A673 (cell line): ENCODE measurements at regions not wholly inside any gene's neighbourhood (a gene's known extent, or its start where the extent isn't known, plus 50 kb on each side); places are given as distances from the start of the nearest gene placed in this dataset.

ENCODE experiments used
- BruUV-seq: library from RNA; stranded (reverse); fragments of 400-500 nt; replicated peaks from 2 replicates; lab custom pipeline; 2021; lab: Mats Ljungman, UMichigan
- CTCF ChIA-PET: fragments of 300-600 bp; sonication (Branson Sonifier 250); formaldehyde crosslinking; loops from one replicate; lab custom pipeline; 2022; ENCODE audit warnings: antibody characterized with exemption; lab: Charles Lee
- POLR2A ChIA-PET: fragments of 300-600 bp; sonication (Branson Sonifier 250); formaldehyde crosslinking; loops from one replicate; lab custom pipeline; 2022; ENCODE audit warnings: antibody characterized with exemption; ENCODE audit not compliant: low non-redundant PET; lab: Charles Lee
- DNase-seq: peaks from one replicate; pipeline ENCODE4 v3.0.0-alpha.2; 2015; ENCODE audit warnings: low spot score
- H3K27ac ChIP-seq: fragments of 200-600 bp; sonication (generic); 2 replicates; pipeline ENCODE4 v1.5.1; 2016; ENCODE audit warnings: mixed run types, low read depth, mild to moderate bottlenecking, mixed read lengths, antibody characterized with exemption, low read length; ENCODE audit not compliant: poor library complexity, severe bottlenecking
- H3K27me3 ChIP-seq: fragments of 200-600 bp; sonication (generic); replicated peaks from 2 replicates; pipeline ENCODE4 v1.6.1; 2017; ENCODE audit warnings: mixed run types, low read depth, mild to moderate bottlenecking, mixed read lengths, antibody characterized with exemption, low read length; ENCODE audit not compliant: insufficient read depth, poor library complexity
- H3K36me3 ChIP-seq: fragments of 200-600 bp; sonication (generic); 2 replicates; pipeline ENCODE4 v1.6.1; 2016; ENCODE audit warnings: mixed run types, mild to moderate bottlenecking, mixed read lengths, antibody characterized with exemption, low read length; ENCODE audit not compliant: insufficient read depth, poor library complexity, severe bottlenecking
- H3K4me1 ChIP-seq: fragments of 200-600 bp; sonication (generic); 2 replicates; pipeline ENCODE4 v1.6.1; 2017; ENCODE audit warnings: mixed run types, mild to moderate bottlenecking, mixed read lengths, antibody characterized with exemption, low read length; ENCODE audit not compliant: insufficient read depth, poor library complexity, severe bottlenecking
- H3K4me3 ChIP-seq: fragments of 200-600 bp; sonication (generic); 2 replicates; pipeline ENCODE4 v1.5.1; 2016; ENCODE audit warnings: low read depth, mixed run types, mild to moderate bottlenecking, mixed read lengths, low read length; ENCODE audit not compliant: poor library complexity, severe bottlenecking
- H3K9me3 ChIP-seq: fragments of 200-600 bp; sonication (generic); 2 replicates; pipeline ENCODE4 v1.6.1; 2016; ENCODE audit warnings: mixed run types, low read depth, mild to moderate bottlenecking, mixed read lengths, antibody characterized with exemption, low read length; ENCODE audit not compliant: poor library complexity, severe bottlenecking
- EZH2 ChIP-seq: fragments of 200-600 bp; sonication (generic); IDR thresholded peaks from 2 replicates; pipeline ENCODE4 v1.6.1; 2017; ENCODE audit warnings: borderline replicate concordance, low read depth, mild to moderate bottlenecking, mixed read lengths, antibody characterized with exemption, low read length; ENCODE audit not compliant: poor library complexity, severe bottlenecking
- intact Hi-C: fragments of 100-400 bp; cut with micrococcal nuclease; formaldehyde crosslinking; loops from one replicate; pipeline ENCODE4 v1.10.0; 2022; ENCODE audit not compliant: unreplicated experiment
- TF ChIP-seq, protein P1 (sequence below): fragments of 300-800, 200-600 bp; sonication (generic); conservative IDR thresholded peaks from 2 replicates; pipeline ENCODE4 v1.5.1; 2017; ENCODE audit warnings: low read depth, mild to moderate bottlenecking, antibody characterized with exemption, low read length, moderate library complexity, mixed read lengths

DNA sequence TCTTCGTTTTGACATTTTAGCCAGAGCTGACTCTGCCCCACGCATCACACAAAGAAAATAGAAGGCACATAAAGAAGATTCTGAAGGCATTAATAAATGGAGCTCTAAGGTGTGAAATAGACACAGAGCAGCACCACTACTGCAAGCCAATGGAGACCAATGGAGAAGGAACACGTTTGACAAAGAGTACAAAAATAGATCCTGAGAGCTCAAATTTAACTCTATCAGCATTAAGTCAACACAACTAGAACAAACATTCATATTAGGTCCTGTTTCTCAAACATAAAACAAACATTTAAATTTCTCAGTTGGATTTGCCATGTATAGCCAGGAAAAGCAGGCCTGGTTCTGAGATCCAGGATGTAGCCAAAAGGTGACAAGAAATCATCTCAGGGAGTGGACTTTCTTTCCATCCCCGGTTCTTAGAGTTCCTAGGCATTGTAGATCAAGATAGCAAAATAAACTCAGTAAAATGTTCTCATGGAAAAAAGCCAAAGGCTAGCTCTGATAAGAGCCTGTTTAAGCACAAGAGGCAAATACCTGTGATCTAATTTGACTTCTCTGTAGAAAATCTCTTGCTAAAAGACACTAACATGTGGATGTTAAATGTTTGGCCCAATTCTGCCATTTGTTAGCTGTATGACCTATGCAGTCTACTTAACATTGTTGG is 174.2 kb upstream of the VIPR2 start:
- no peak overlapping the region for H3K27ac ChIP-seq
- no peak for DNase-seq
- CTCF ChIA-PET: no interaction called here
- POLR2A ChIA-PET: no interaction called here
- intact Hi-C loops: no loop called here
- H3K27me3 ChIP-seq: no peaks in the 10 kb centered on the region
- H3K9me3 ChIP-seq: no peaks in the 10 kb centered on the region
- H3K4me3 ChIP-seq: no peak overlapping the region
- no peaks in the 10 kb centered on the region for H3K36me3 ChIP-seq
- TF ChIP-seq, protein P1, sequence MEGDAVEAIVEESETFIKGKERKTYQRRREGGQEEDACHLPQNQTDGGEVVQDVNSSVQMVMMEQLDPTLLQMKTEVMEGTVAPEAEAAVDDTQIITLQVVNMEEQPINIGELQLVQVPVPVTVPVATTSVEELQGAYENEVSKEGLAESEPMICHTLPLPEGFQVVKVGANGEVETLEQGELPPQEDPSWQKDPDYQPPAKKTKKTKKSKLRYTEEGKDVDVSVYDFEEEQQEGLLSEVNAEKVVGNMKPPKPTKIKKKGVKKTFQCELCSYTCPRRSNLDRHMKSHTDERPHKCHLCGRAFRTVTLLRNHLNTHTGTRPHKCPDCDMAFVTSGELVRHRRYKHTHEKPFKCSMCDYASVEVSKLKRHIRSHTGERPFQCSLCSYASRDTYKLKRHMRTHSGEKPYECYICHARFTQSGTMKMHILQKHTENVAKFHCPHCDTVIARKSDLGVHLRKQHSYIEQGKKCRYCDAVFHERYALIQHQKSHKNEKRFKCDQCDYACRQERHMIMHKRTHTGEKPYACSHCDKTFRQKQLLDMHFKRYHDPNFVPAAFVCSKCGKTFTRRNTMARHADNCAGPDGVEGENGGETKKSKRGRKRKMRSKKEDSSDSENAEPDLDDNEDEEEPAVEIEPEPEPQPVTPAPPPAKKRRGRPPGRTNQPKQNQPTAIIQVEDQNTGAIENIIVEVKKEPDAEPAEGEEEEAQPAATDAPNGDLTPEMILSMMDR: no peak
- TF ChIP-seq EZH2: no peak
- no peaks in the 10 kb centered on the region for H3K4me1 ChIP-seq
- no TSS peak for BruUV-seq

DNA sequence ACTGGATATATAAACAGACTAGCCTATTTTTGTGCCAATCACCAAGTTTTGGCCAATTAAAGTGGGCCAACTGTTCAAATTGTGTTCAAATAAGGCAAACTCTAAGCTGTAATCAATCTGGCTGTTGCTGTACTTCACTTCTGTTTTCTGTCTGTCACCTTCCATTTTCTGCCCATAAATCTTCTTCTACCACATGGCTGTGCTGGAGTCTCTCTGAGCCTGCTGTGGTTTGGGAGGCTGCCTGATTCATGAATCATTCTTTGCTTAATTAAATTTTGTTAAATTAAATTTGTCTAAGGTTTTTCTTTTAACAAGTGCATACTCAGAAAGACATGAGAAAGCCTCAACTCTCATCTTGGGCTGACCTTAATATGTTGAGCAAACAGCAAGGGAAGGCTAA is 172.6 kb upstream of the VIPR2 start:
- POLR2A ChIA-PET: no interaction called here
- BruUV-seq: no TSS peak
- intact Hi-C loops: no loop called here

DNA sequence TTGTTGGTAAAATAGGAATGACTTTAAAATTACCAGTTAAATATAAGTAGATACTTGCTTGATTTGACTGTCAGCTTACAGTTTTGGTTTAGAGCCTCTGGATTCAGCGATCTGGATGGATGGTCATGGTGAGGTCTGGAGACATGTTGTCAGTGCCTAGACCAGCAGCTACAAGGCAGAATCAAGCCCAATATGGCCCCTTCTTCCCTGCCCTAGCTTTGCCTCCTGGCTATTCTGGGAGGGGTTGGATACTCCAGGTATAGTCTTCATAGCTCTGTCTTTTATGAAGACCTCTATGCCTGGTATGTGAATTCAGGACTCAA is 166.5 kb upstream of the VIPR2 start:
- Histone ChIP-seq H3K9me3 (no peaks in the 10 kb centered on the region), H3K4me1 (no peaks in the 10 kb centered on the region), H3K36me3 (no peaks in the 10 kb centered on the region), H3K27ac (no peak overlapping the region), H3K4me3 (no peak overlapping the region), H3K27me3 (no peaks in the 10 kb centered on the region)
- TF ChIP-seq EZH2: no peak
- TF ChIP-seq, protein P1: no peak
- intact Hi-C loops: no loop called here
- ChIA-PET POLR2A (no interaction called here), CTCF (no interaction called here)
- no TSS peak for BruUV-seq
- DNase-seq: no peak

More for the DNA sequence above, 172.6 kb upstream of the VIPR2 start:
- no peak for DNase-seq
- TF ChIP-seq, protein P1: no peak
- no peak for TF ChIP-seq EZH2
- no peaks in the 10 kb centered on the region for H3K27me3 ChIP-seq
- no peaks in the 10 kb centered on the region for H3K4me1 ChIP-seq
- CTCF ChIA-PET: no interaction called here
- H3K9me3 ChIP-seq: no peaks in the 10 kb centered on the region
- H3K27ac ChIP-seq: no peak overlapping the region
- H3K36me3 ChIP-seq: no peaks in the 10 kb centered on the region
- H3K4me3 ChIP-seq: no peak overlapping the region
